Stimulated activated naive B cell treated with anti-CD40 and anti-IgM and Interleukin-4, amounts not matched to agents 10 μg/mL and 1 μg/mL and 100 μg/mL, for 72 hours (primary cell): ENCODE measurements at regions not wholly inside any gene's neighbourhood (a gene's known extent, or its start where the extent isn't known, plus 50 kb on each side); places are given as distances from the start of the nearest gene placed in this dataset.

ENCODE experiments used
- ATAC-seq, 2 donors: fragments of 150-1000 bp; cut with Tn5 transposase; replicated peaks; 2 replicates each; pipeline ENCODE4 v1.10.0; 2021; ENCODE audit warnings: moderate library complexity in 1 of 2
- DNase-seq: peaks from one replicate; pipeline ENCODE4 v3.0.0; 2021
- H3K27ac Mint-ChIP-seq: one replicate; pipeline ENCODE4 v1.8.0; 2022; ENCODE audit warnings: mild to moderate bottlenecking, mixed read lengths
- H3K27me3 Mint-ChIP-seq, 2 donors: one replicate each; pipeline ENCODE4 v1.8.0; 2022; ENCODE audit warnings: mixed read lengths in 2 of 2
- H3K36me3 Mint-ChIP-seq, 2 donors: one replicate each; pipeline ENCODE4 v1.8.0; 2022; ENCODE audit warnings: mixed read lengths in 2 of 2, mild to moderate bottlenecking in 1 of 2
- H3K4me1 Mint-ChIP-seq, 2 donors: one replicate each; pipeline ENCODE4 v1.8.0; 2022; ENCODE audit warnings: mixed read lengths in 2 of 2, mild to moderate bottlenecking in 1 of 2
- H3K4me3 Mint-ChIP-seq, 2 donors: one replicate each; pipeline ENCODE4 v1.8.0; 2022; ENCODE audit warnings: mild to moderate bottlenecking in 2 of 2, mixed read lengths in 2 of 2, moderate library complexity in 1 of 2
- H3K9me3 Mint-ChIP-seq, 2 donors: one replicate each; pipeline ENCODE4 v1.8.0; 2022; ENCODE audit warnings: mixed read lengths in 2 of 2, mild to moderate bottlenecking in 1 of 2

GRCh38 chr5:4659851-4660250 is 480.3 kb upstream of the ADAMTS16 start:
- no peak overlapping the region for H3K4me3 Mint-ChIP-seq
- DNase-seq (no peak), ATAC-seq (no peak)
- no peaks in the 10 kb centered on the region for H3K4me1 Mint-ChIP-seq
- H3K27ac Mint-ChIP-seq: no peak overlapping the region
- no peaks in the 10 kb centered on the region for H3K36me3 Mint-ChIP-seq
- H3K27me3 Mint-ChIP-seq: no peaks in the 10 kb centered on the region
- peaks cover 6 to 14% of the 10 kb centered on the region in 2 donors for H3K9me3 Mint-ChIP-seq

- H3K9me3 Mint-ChIP-seq: peaks cover 6 to 12% of the 10 kb centered on the region in 2 donors
- no peaks in the 10 kb centered on the region for H3K27me3 Mint-ChIP-seq
- H3K4me3 Mint-ChIP-seq: no peak overlapping the region
- no peaks in the 10 kb centered on the region for H3K36me3 Mint-ChIP-seq
- no peak for ATAC-seq
- DNase-seq: no peak
- no peaks in the 10 kb centered on the region for H3K4me1 Mint-ChIP-seq
- no peak overlapping the region for H3K27ac Mint-ChIP-seq
Observed at GRCh38 chr5:4661326-4661725, 478.8 kb upstream of the ADAMTS16 start.

GRCh38 chr5:4661836-4662235 is 478.3 kb upstream of the ADAMTS16 start:
- DNase-seq (no peak), ATAC-seq (no peak)
- H3K9me3 Mint-ChIP-seq: peaks cover 6 to 12% of the 10 kb centered on the region in 2 donors
- H3K27ac Mint-ChIP-seq: no peak overlapping the region
- H3K36me3 Mint-ChIP-seq: no peaks in the 10 kb centered on the region
- H3K4me1 Mint-ChIP-seq: no peaks in the 10 kb centered on the region
- no peak overlapping the region for H3K4me3 Mint-ChIP-seq
- H3K27me3 Mint-ChIP-seq: no peaks in the 10 kb centered on the region

- ATAC-seq: no peak
- Mint-ChIP-seq H3K4me3 (no peak overlapping the region), H3K36me3 (no peaks in the 10 kb centered on the region), H3K9me3 (peaks cover 6 to 12% of the 10 kb centered on the region in 2 donors), H3K4me1 (no peaks in the 10 kb centered on the region), H3K27ac (no peak overlapping the region), H3K27me3 (no peaks in the 10 kb centered on the region)
- no peak for DNase-seq
Observed at GRCh38 chr5:4662756-4663155, 477.4 kb upstream of the ADAMTS16 start.

- ATAC-seq: no peak
- Mint-ChIP-seq H3K4me3 (no peak overlapping the region), H3K27me3 (no peaks in the 10 kb centered on the region), H3K27ac (no peak overlapping the region), H3K9me3 (peaks cover 0 to 3% of the 10 kb centered on the region in 2 donors), H3K4me1 (no peaks in the 10 kb centered on the region), H3K36me3 (no peaks in the 10 kb centered on the region)
- no peak for DNase-seq
Observed at GRCh38 chr5:4665911-4666310, 474.2 kb upstream of the ADAMTS16 start.

- Mint-ChIP-seq H3K27ac (no peak overlapping the region), H3K9me3 (no peaks in the 10 kb centered on the region), H3K4me3 (no peak overlapping the region), H3K36me3 (no peaks in the 10 kb centered on the region), H3K27me3 (no peaks in the 10 kb centered on the region), H3K4me1 (no peaks in the 10 kb centered on the region)
- DNase-seq: no peak
- ATAC-seq: no peak
Observed at GRCh38 chr5:4674166-4674565, 466.0 kb upstream of the ADAMTS16 start.

GRCh38 chr5:4676934-4677333 is 463.2 kb upstream of the ADAMTS16 start:
- Mint-ChIP-seq H3K27me3 (no peaks in the 10 kb centered on the region), H3K4me3 (no peak overlapping the region), H3K36me3 (no peaks in the 10 kb centered on the region), H3K9me3 (peaks cover 0 to 5% of the 10 kb centered on the region in 2 donors), H3K4me1 (no peaks in the 10 kb centered on the region), H3K27ac (no peak overlapping the region)
- ATAC-seq (no peak), DNase-seq (no peak)

- ATAC-seq: no peak
- H3K4me3 Mint-ChIP-seq: no peak overlapping the region
- H3K4me1 Mint-ChIP-seq: no peaks in the 10 kb centered on the region
Observed at GRCh38 chr5:4684946-4685345, 455.2 kb upstream of the ADAMTS16 start.

GRCh38 chr5:4698596-4698995 is 441.5 kb upstream of the ADAMTS16 start:
- H3K36me3 Mint-ChIP-seq: no peaks in the 10 kb centered on the region
- ATAC-seq (no peak), DNase-seq (no peak)
- H3K27ac Mint-ChIP-seq: no peak overlapping the region
- no peaks in the 10 kb centered on the region for H3K4me1 Mint-ChIP-seq
- no peak overlapping the region for H3K4me3 Mint-ChIP-seq
- H3K9me3 Mint-ChIP-seq: peaks cover 3 to 8% of the 10 kb centered on the region in 2 donors
- no peaks in the 10 kb centered on the region for H3K27me3 Mint-ChIP-seq

More at GRCh38 chr5:4684946-4685345, 455.2 kb upstream of the ADAMTS16 start:
- no peak overlapping the region for H3K27ac Mint-ChIP-seq
- H3K27me3 Mint-ChIP-seq: no peaks in the 10 kb centered on the region
- H3K9me3 Mint-ChIP-seq: peaks cover 4 to 11% of the 10 kb centered on the region in 2 donors
- DNase-seq: no peak
- no peaks in the 10 kb centered on the region for H3K36me3 Mint-ChIP-seq

GRCh38 chr5:4699592-4699991 is 440.5 kb upstream of the ADAMTS16 start:
- H3K4me3 Mint-ChIP-seq: no peak overlapping the region
- H3K27me3 Mint-ChIP-seq: no peaks in the 10 kb centered on the region
- H3K27ac Mint-ChIP-seq: no peak overlapping the region
- no peaks in the 10 kb centered on the region for H3K36me3 Mint-ChIP-seq
- no peaks in the 10 kb centered on the region for H3K4me1 Mint-ChIP-seq
- no peak for DNase-seq
- peaks cover 3 to 8% of the 10 kb centered on the region in 2 donors for H3K9me3 Mint-ChIP-seq
- ATAC-seq: no peak

GRCh38 chr5:4700069-4700468 is 440.1 kb upstream of the ADAMTS16 start:
- H3K27me3 Mint-ChIP-seq: no peaks in the 10 kb centered on the region
- DNase-seq (no peak), ATAC-seq (peak; percentile 50 to 61)

GRCh38 chr5:4700871-4701270 is 439.3 kb upstream of the ADAMTS16 start:
- Mint-ChIP-seq H3K27me3 (no peaks in the 10 kb centered on the region), H3K9me3 (peaks cover 3 to 4% of the 10 kb centered on the region in 2 donors)

More at GRCh38 chr5:4700069-4700468, 440.1 kb upstream of the ADAMTS16 start:
- no peak overlapping the region for H3K27ac Mint-ChIP-seq
- no peak overlapping the region for H3K4me3 Mint-ChIP-seq
- H3K36me3 Mint-ChIP-seq: no peaks in the 10 kb centered on the region
- H3K4me1 Mint-ChIP-seq: no peaks in the 10 kb centered on the region
- H3K9me3 Mint-ChIP-seq: peaks cover 3 to 8% of the 10 kb centered on the region in 2 donors

GRCh38 chr5:4703931-4704458 is 436.1 kb upstream of the ADAMTS16 start:
- Mint-ChIP-seq H3K9me3 (peaks cover 0 to 4% of the 10 kb centered on the region in 2 donors), H3K4me1 (no peaks in the 10 kb centered on the region), H3K36me3 (no peaks in the 10 kb centered on the region), H3K4me3 (no peak overlapping the region), H3K27me3 (no peaks in the 10 kb centered on the region), H3K27ac (no peak overlapping the region)
- ATAC-seq: no peak
- DNase-seq: no peak

More at GRCh38 chr5:4700871-4701270, 439.3 kb upstream of the ADAMTS16 start:
- ATAC-seq: no peak
- Mint-ChIP-seq H3K4me1 (no peaks in the 10 kb centered on the region), H3K27ac (no peak overlapping the region), H3K4me3 (no peak overlapping the region), H3K36me3 (no peaks in the 10 kb centered on the region)
- no peak for DNase-seq

- Mint-ChIP-seq H3K36me3 (no peaks in the 10 kb centered on the region), H3K27ac (no peak overlapping the region)
Observed at GRCh38 chr5:4704951-4705350, 435.2 kb upstream of the ADAMTS16 start.

GRCh38 chr5:4716781-4717180 is 423.3 kb upstream of the ADAMTS16 start:
- H3K4me1 Mint-ChIP-seq: no peaks in the 10 kb centered on the region
- peaks cover 4% of the 10 kb centered on the region in 2 donors for H3K9me3 Mint-ChIP-seq
- no peak overlapping the region for H3K4me3 Mint-ChIP-seq
- ATAC-seq: no peak
- no peak overlapping the region for H3K27ac Mint-ChIP-seq
- H3K27me3 Mint-ChIP-seq: no peaks in the 10 kb centered on the region
- no peak for DNase-seq
- no peaks in the 10 kb centered on the region for H3K36me3 Mint-ChIP-seq

More at GRCh38 chr5:4704951-4705350, 435.2 kb upstream of the ADAMTS16 start:
- H3K27me3 Mint-ChIP-seq: no peaks in the 10 kb centered on the region
- H3K4me3 Mint-ChIP-seq: no peak overlapping the region
- H3K4me1 Mint-ChIP-seq: no peaks in the 10 kb centered on the region
- ATAC-seq (no peak), DNase-seq (no peak)
- peaks cover 0 to 4% of the 10 kb centered on the region in 2 donors for H3K9me3 Mint-ChIP-seq

GRCh38 chr5:4717446-4717845 is 422.7 kb upstream of the ADAMTS16 start:
- Mint-ChIP-seq H3K9me3 (peaks cover 1 to 4% of the 10 kb centered on the region in 2 donors), H3K36me3 (no peaks in the 10 kb centered on the region), H3K4me1 (no peaks in the 10 kb centered on the region), H3K27me3 (no peaks in the 10 kb centered on the region), H3K4me3 (no peak overlapping the region), H3K27ac (no peak overlapping the region)
- ATAC-seq (no peak), DNase-seq (no peak)
